CD4-positive, alpha-beta T cell (primary cell): ENCODE measurements at regions not wholly inside any gene's neighbourhood (a gene's known extent, or its start where the extent isn't known, plus 50 kb on each side); places are given as distances from the start of the nearest gene placed in this dataset.

ENCODE experiments used
- ATAC-seq: fragments of 200-7000 bp; cut with Tn5 transposase; one replicate; pipeline ENCODE4 v1.10.0; 2022; ENCODE audit warnings: mild to moderate bottlenecking; ENCODE audit not compliant: poor library complexity
- CTCF ChIA-PET: fragments of 350-600 bp; sonication (Branson Sonifier 250); formaldehyde crosslinking; loops from one replicate; lab custom pipeline; 2021; ENCODE audit warnings: antibody characterized with exemption, inconsistent platforms; lab: Charles Lee
- POLR2A ChIA-PET: fragments of 350-600 bp; sonication (Branson Sonifier 250); formaldehyde crosslinking; loops from one replicate; lab custom pipeline; 2021; ENCODE audit warnings: antibody characterized with exemption, inconsistent platforms; lab: Charles Lee
- DNase-seq, 14 experiments: peaks; one replicate each; pipeline ENCODE4 v3.0.0-alpha.2; 2013 to 2020; ENCODE audit warnings: mixed read lengths in 2 of 14
- H3K27ac ChIP-seq, 2 donors: one replicate each; pipeline versions ENCODE4 v1.5.1 to v1.7.0; 2013; ENCODE audit warnings: low read length in 2 of 2, low read depth in 1 of 2, mild to moderate bottlenecking in 1 of 2
- H3K27me3 ChIP-seq, 2 experiments: 1 replicate in 1 of 2; 2 replicates in 1 of 2; pipeline versions ENCODE4 v1.6.1 to v1.7.0; 2013; ENCODE audit warnings: low read length in 2 of 2, control low read depth in 1 of 2, mild to moderate bottlenecking in 1 of 2, moderate library complexity in 1 of 2; ENCODE audit not compliant: insufficient read depth in 2 of 2, control insufficient read depth in 1 of 2
- H3K36me3 ChIP-seq: one replicate; pipeline ENCODE4 v1.6.1; 2013; ENCODE audit warnings: low read length, control low read depth; ENCODE audit not compliant: insufficient read depth
- H3K4me1 ChIP-seq: one replicate; pipeline ENCODE4 v1.6.1; 2013; ENCODE audit warnings: low read length, control low read depth; ENCODE audit not compliant: insufficient read depth
- H3K4me3 ChIP-seq: one replicate; pipeline ENCODE4 v1.5.1; 2013; ENCODE audit warnings: mild to moderate bottlenecking, low read length, moderate library complexity
- H3K9me3 ChIP-seq, 2 experiments: 1 replicate in 1 of 2; 2 replicates in 1 of 2; pipeline versions ENCODE4 v1.6.1 to v1.7.0; 2013; ENCODE audit warnings: low read length in 2 of 2, mild to moderate bottlenecking in 2 of 2, control low read depth in 1 of 2, moderate library complexity in 1 of 2; ENCODE audit not compliant: control insufficient read depth in 1 of 2, insufficient read depth in 1 of 2
- H3K27ac Mint-ChIP-seq: one replicate; pipeline ENCODE4 v1.8.0; 2020; ENCODE audit warnings: mixed read lengths
- H3K27me3 Mint-ChIP-seq: one replicate; pipeline ENCODE4 v1.8.0; 2021; ENCODE audit warnings: mixed read lengths
- H3K36me3 Mint-ChIP-seq: one replicate; pipeline ENCODE4 v1.8.0; 2021; ENCODE audit warnings: low read depth, mixed read lengths
- H3K4me1 Mint-ChIP-seq: one replicate; pipeline ENCODE4 v1.8.0; 2021; ENCODE audit warnings: low read depth, mixed read lengths
- H3K4me3 Mint-ChIP-seq: one replicate; pipeline ENCODE4 v1.8.0; 2020; ENCODE audit warnings: mild to moderate bottlenecking, mixed read lengths
- H3K9me3 Mint-ChIP-seq: one replicate; pipeline ENCODE4 v1.8.0; 2020; ENCODE audit warnings: mixed read lengths
- intact Hi-C, 2 experiments: fragments of 100-400 bp; cut with DNase I in 1 of 2; cut with micrococcal nuclease in 1 of 2; formaldehyde crosslinking; loops; one replicate each; pipeline versions ENCODE4 v1.15.1 to v1.9.0; 2023 to 2025; cut with DNase I, micrococcal nuclease
- TF ChIP-seq, protein P1 (sequence below): fragments of 200-600 bp; IDR thresholded peaks from one replicate; pipeline ENCODE4 v1.8.0; 2022; ENCODE audit warnings: antibody characterized with exemption, mild to moderate bottlenecking

DNA sequence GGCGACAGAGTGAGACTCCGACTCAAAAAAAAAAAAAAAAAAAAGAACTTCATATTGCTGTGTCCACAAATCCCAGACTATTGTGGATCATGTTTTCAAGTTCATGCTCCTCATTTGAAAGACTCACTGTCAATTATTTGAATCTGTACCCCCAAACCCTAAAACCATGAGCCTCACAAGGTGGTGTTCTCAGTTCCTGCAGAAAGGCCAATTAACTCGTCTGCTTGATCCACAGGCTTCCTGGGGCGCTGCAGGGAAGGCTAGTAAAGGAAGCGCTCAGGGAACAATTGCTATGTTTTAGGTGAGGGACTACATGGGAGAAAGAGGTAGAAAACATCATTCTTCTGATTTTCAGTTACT, 396.8 kb upstream of the NETO1 start:
- H3K27ac Mint-ChIP-seq: no peak overlapping the region
- no peaks in the 10 kb centered on the region for H3K36me3 Mint-ChIP-seq
- TF ChIP-seq, protein P1, sequence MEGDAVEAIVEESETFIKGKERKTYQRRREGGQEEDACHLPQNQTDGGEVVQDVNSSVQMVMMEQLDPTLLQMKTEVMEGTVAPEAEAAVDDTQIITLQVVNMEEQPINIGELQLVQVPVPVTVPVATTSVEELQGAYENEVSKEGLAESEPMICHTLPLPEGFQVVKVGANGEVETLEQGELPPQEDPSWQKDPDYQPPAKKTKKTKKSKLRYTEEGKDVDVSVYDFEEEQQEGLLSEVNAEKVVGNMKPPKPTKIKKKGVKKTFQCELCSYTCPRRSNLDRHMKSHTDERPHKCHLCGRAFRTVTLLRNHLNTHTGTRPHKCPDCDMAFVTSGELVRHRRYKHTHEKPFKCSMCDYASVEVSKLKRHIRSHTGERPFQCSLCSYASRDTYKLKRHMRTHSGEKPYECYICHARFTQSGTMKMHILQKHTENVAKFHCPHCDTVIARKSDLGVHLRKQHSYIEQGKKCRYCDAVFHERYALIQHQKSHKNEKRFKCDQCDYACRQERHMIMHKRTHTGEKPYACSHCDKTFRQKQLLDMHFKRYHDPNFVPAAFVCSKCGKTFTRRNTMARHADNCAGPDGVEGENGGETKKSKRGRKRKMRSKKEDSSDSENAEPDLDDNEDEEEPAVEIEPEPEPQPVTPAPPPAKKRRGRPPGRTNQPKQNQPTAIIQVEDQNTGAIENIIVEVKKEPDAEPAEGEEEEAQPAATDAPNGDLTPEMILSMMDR: no peak
- ChIA-PET CTCF (no interaction called here), POLR2A (no interaction called here)
- Histone ChIP-seq H3K4me1 (no peaks in the 10 kb centered on the region), H3K27me3 (no peaks in the 10 kb centered on the region), H3K27ac (no peak overlapping the region), H3K4me3 (no peak overlapping the region), H3K36me3 (no peaks in the 10 kb centered on the region), H3K9me3 (peaks cover 0 to 10% of the 10 kb centered on the region in 2 experiments)
- DNase-seq (no peak), ATAC-seq (no peak)
- no peaks in the 10 kb centered on the region for H3K27me3 Mint-ChIP-seq
- no peaks in the 10 kb centered on the region for H3K4me1 Mint-ChIP-seq
- H3K4me3 Mint-ChIP-seq: no peak overlapping the region
- peaks cover 3% of the 10 kb centered on the region for H3K9me3 Mint-ChIP-seq
- intact Hi-C loops: no loop called here

DNA sequence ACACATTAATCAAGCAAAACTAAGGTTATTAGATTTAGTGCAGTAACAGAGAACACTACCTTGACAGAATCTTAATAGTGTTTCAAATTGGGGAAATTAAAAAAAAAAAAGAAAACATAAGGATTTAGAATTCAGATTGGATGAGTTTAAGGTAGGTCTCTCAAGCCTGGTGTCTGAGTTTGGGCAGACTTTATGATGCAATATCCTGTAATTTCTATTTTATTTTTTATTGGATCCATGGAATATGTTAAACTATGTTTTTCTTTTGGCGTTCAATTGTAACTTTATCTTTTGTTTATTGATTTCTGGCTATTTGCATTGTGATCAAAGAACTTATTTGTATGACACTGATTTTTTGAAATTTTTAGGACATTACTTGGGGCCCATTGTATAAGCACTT, 394.1 kb upstream of the NETO1 start:
- TF ChIP-seq, protein P1: no peak
- H3K36me3 ChIP-seq: no peaks in the 10 kb centered on the region
- no peak overlapping the region for H3K27ac Mint-ChIP-seq
- no peaks in the 10 kb centered on the region for H3K27me3 ChIP-seq
- no peak overlapping the region for H3K4me3 Mint-ChIP-seq
- no peaks in the 10 kb centered on the region for H3K36me3 Mint-ChIP-seq
- intact Hi-C loops: no loop called here
- no peaks in the 10 kb centered on the region for H3K27me3 Mint-ChIP-seq
- ATAC-seq: no peak
- H3K4me3 ChIP-seq: no peak overlapping the region
- no peaks in the 10 kb centered on the region for H3K4me1 Mint-ChIP-seq
- CTCF ChIA-PET: no interaction called here
- H3K27ac ChIP-seq: no peak overlapping the region
- peaks cover 3% of the 10 kb centered on the region for H3K9me3 Mint-ChIP-seq
- H3K4me1 ChIP-seq: no peaks in the 10 kb centered on the region
- peaks cover 0 to 6% of the 10 kb centered on the region in 2 experiments for H3K9me3 ChIP-seq
- DNase-seq: no peak
- POLR2A ChIA-PET: no interaction called here

DNA sequence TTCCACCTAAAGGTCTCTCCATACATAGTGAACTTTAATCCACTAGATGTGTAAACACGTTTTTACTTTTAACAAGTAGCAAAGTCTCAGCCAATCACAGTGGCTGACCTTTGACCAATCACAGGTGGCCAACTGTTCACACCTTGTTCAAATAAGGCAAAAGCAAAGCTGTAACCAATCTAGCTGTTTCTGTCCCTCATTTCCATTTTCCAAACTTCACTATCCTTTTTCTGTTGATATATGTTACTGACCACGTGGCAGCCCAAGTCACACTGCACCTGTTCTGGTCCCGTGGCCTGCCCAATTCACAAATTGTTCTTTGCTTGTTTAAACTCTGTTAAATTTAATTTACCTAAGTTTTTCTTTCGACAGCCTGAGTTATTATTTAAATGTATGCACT, 393.5 kb upstream of the NETO1 start:
- intact Hi-C loops: no loop called here
- Histone ChIP-seq H3K27ac (no peak overlapping the region), H3K27me3 (no peaks in the 10 kb centered on the region), H3K9me3 (peaks cover 0 to 9% of the 10 kb centered on the region in 2 experiments), H3K4me1 (no peaks in the 10 kb centered on the region), H3K4me3 (no peak overlapping the region), H3K36me3 (no peaks in the 10 kb centered on the region)
- no peaks in the 10 kb centered on the region for H3K4me1 Mint-ChIP-seq
- H3K27me3 Mint-ChIP-seq: no peaks in the 10 kb centered on the region
- peaks cover 3% of the 10 kb centered on the region for H3K9me3 Mint-ChIP-seq
- no peak for ATAC-seq
- POLR2A ChIA-PET: interaction anchor here (0.7 kb wide), 1 partner anchor 150 kb away, joined by 3 read pairs; no protein-coding TSS in a partner anchor
- no peak for DNase-seq
- H3K36me3 Mint-ChIP-seq: no peaks in the 10 kb centered on the region
- no peak overlapping the region for H3K27ac Mint-ChIP-seq
- TF ChIP-seq, protein P1: no peak
- H3K4me3 Mint-ChIP-seq: no peak overlapping the region
- CTCF ChIA-PET: no interaction called here
